C4-2B (cell line): ENCODE measurements at regions not wholly inside any gene's neighbourhood (a gene's known extent, or its start where the extent isn't known, plus 50 kb on each side); places are given as distances from the start of the nearest gene placed in this dataset.

Experiments
- CTCF ChIP-seq: fragments of 450-650 bp; conservative IDR thresholded peaks from 2 replicates; pipeline ENCODE4 v1.5.1; 2017; ENCODE audit warnings: mild to moderate bottlenecking
- ZFX ChIP-seq: fragments of 450-650 bp; IDR thresholded peaks from 2 replicates; pipeline ENCODE4 v1.6.1; 2017

GRCh38 chr2:67131257-67131609 is 265.9 kb upstream of the ETAA1 start:
- TF ChIP-seq ZFX: no peak
- TF ChIP-seq CTCF: no peak
